Anterior cingulate cortex (tissue), 58 donors: ENCODE measurements at regions not wholly inside any gene's neighbourhood (a gene's known extent, or its start where the extent isn't known, plus 50 kb on each side); places are given as distances from the start of the nearest gene placed in this dataset.

ENCODE experiments used
- DNase-seq, 58 donors: peaks; one replicate each; lab custom pipeline; 2025; lab: John Stamatoyannopoulos, UW

GRCh38 chr12:30828686-30829085 is 73.9 kb upstream of the CAPRIN2 start:
- no peak for DNase-seq

- DNase-seq = no peak
Observed at GRCh38 chr12:30827101-30828066, 72.6 kb upstream of the CAPRIN2 start.

- no peak for DNase-seq
Observed at GRCh38 chr12:30826276-30826675, 71.5 kb upstream of the CAPRIN2 start.

- DNase-seq = no peak
Observed at GRCh38 chr12:30825341-30825740, 70.6 kb upstream of the CAPRIN2 start.

GRCh38 chr12:30824311-30824710 is 69.6 kb upstream of the CAPRIN2 start:
- DNase-seq = no peak

GRCh38 chr12:30823764-30824163 is 69.0 kb upstream of the CAPRIN2 start:
- DNase-seq = no peak

GRCh38 chr12:30823156-30823699 is 68.5 kb upstream of the CAPRIN2 start:
- peak in 7 of 58 donors; percentile 2 to 43 (median 24) for DNase-seq

- peak in 53 of 58 donors; percentile 7 to 78 (median 53) for DNase-seq
Observed at GRCh38 chr12:30822385-30823155, 67.8 kb upstream of the CAPRIN2 start.

GRCh38 chr12:30820406-30820946 is 65.7 kb upstream of the CAPRIN2 start:
- DNase-seq = no peak

- no peak for DNase-seq
Observed at GRCh38 chr12:30818562-30818961, 63.8 kb upstream of the CAPRIN2 start.

- no peak for DNase-seq
Observed at GRCh38 chr12:30816742-30817465, 62.2 kb upstream of the CAPRIN2 start.

- no peak for DNase-seq
Observed at GRCh38 chr12:30814295-30814655, 59.5 kb upstream of the CAPRIN2 start.

- no peak for DNase-seq
Observed at GRCh38 chr12:30813525-30814294, 59.0 kb upstream of the CAPRIN2 start.

GRCh38 chr12:30811966-30812365 is 57.2 kb upstream of the CAPRIN2 start:
- no peak for DNase-seq

- no peak for DNase-seq
Observed at GRCh38 chr12:30810918-30811317, 56.2 kb upstream of the CAPRIN2 start.

GRCh38 chr12:30807695-30808034 is 52.9 kb upstream of the CAPRIN2 start:
- DNase-seq = no peak

GRCh38 chr12:30806989-30807694 is 52.4 kb upstream of the CAPRIN2 start:
- peak in 5 of 58 donors; percentile 8 to 45 (median 14) for DNase-seq

- DNase-seq = no peak
Observed at GRCh38 chr12:30805959-30806358, 51.2 kb upstream of the CAPRIN2 start.
